Activated CD4-positive, alpha-beta T cell treated with anti-CD3 and anti-CD28 coated beads, Interleukin-2, amount 50 U/mL, for 24 hours (primary cell): ENCODE measurements at regions not wholly inside any gene's neighbourhood (a gene's known extent, or its start where the extent isn't known, plus 50 kb on each side); places are given as distances from the start of the nearest gene placed in this dataset.

Source experiments
- DNase-seq, 2 donors: peaks; one replicate each; pipeline ENCODE4 v3.0.0-alpha.2; 2020; ENCODE audit warnings: low read depth in 1 of 2, low spot score in 1 of 2

GRCh38 chr13:76378767-76379166 lies 507.4 kb downstream of the KCTD12 start:
- DNase-seq, result no peak

GRCh38 chr13:76363682-76364289 lies 522.4 kb downstream of the KCTD12 start:
- DNase-seq, result no peak

GRCh38 chr13:76361868-76362267 lies 524.3 kb downstream of the KCTD12 start:
- DNase-seq, result no peak

GRCh38 chr13:76351541-76352229 lies 534.5 kb downstream of the KCTD12 start:
- DNase-seq, result no peak

- DNase-seq, result no peak
These were observed 535.8 kb downstream of the KCTD12 start for GRCh38 chr13:76350399-76350798.

GRCh38 chr13:76349700-76350099 lies 536.5 kb downstream of the KCTD12 start:
- no peak for DNase-seq

GRCh38 chr13:76339649-76340048 lies 546.6 kb downstream of the KCTD12 start:
- DNase-seq, result no peak

- DNase-seq, result no peak
These were observed 548.2 kb downstream of the KCTD12 start for GRCh38 chr13:76338003-76338402.

- DNase-seq, result no peak
These were observed 549.0 kb downstream of the KCTD12 start for GRCh38 chr13:76336889-76337844.

- DNase-seq, result no peak
These were observed 550.7 kb downstream of the KCTD12 start for GRCh38 chr13:76335463-76335862.

GRCh38 chr13:76331943-76332712 lies 554.1 kb downstream of the KCTD12 start:
- DNase-seq, result no peak

- DNase-seq, result no peak
These were observed 555.4 kb downstream of the KCTD12 start for GRCh38 chr13:76330761-76331160.

GRCh38 chr13:76329866-76330580 lies 556.2 kb downstream of the KCTD12 start:
- DNase-seq, result no peak

GRCh38 chr13:76329004-76329403 lies 557.2 kb downstream of the KCTD12 start:
- no peak for DNase-seq

- DNase-seq, result no peak
These were observed 559.9 kb downstream of the KCTD12 start for GRCh38 chr13:76326343-76326742.

- DNase-seq, result no peak
These were observed 566.3 kb downstream of the KCTD12 start for GRCh38 chr13:76319921-76320320.

- no peak for DNase-seq
These were observed 569.1 kb downstream of the KCTD12 start for GRCh38 chr13:76316998-76317527.

- no peak for DNase-seq
These were observed 571.7 kb downstream of the KCTD12 start for GRCh38 chr13:76314495-76314894.

GRCh38 chr13:76307142-76307541 lies 579.1 kb downstream of the KCTD12 start:
- no peak for DNase-seq

GRCh38 chr13:76300688-76301087 lies 585.5 kb downstream of the KCTD12 start:
- no peak for DNase-seq
